Left lung (tissue), 4 donors: ENCODE measurements at regions not wholly inside any gene's neighbourhood (a gene's known extent, or its start where the extent isn't known, plus 50 kb on each side); places are given as distances from the start of the nearest gene placed in this dataset.
A peak's percentile ranks its signal among the peaks of the same experiment; 100 is the strongest.

ENCODE experiments used
- ATAC-seq: fragments of 200-7000 bp; cut with Tn5 transposase; one replicate; pipeline ENCODE4 v1.9.1; 2020; ENCODE audit warnings: moderate library complexity
- DNase-seq, 4 donors: peaks; one replicate each; pipeline ENCODE4 v3.0.0-alpha.2; 2013 to 2020
- H3K27ac ChIP-seq, 2 donors: fragments of 200-600 bp; sonication (generic) in 1 of 2; one replicate each; pipeline versions ENCODE4 v1.5.0 to v1.8.0; 2020 to 2021
- H3K27me3 ChIP-seq, 2 donors: fragments of 200-600 bp; sonication (generic) in 1 of 2; one replicate each; pipeline versions ENCODE4 v1.5.0 to v1.8.0; 2020 to 2021
- H3K36me3 ChIP-seq, 2 donors: fragments of 200-600 bp; sonication (generic) in 1 of 2; one replicate each; pipeline versions ENCODE4 v1.5.0 to v1.8.0; 2020 to 2021
- H3K4me1 ChIP-seq, 2 donors: fragments of 200-600 bp; one replicate each; pipeline ENCODE4 v1.8.0; 2021
- H3K4me3 ChIP-seq, 2 donors: fragments of 200-600 bp; sonication (generic) in 1 of 2; one replicate each; pipeline versions ENCODE4 v1.5.0 to v1.8.0; 2020 to 2021; ENCODE audit warnings: mild to moderate bottlenecking in 1 of 2
- H3K9me3 ChIP-seq, 2 donors: fragments of 200-600 bp; sonication (generic) in 1 of 2; one replicate each; pipeline versions ENCODE4 v1.5.0 to v1.8.0; 2020 to 2021
- CTCF ChIP-seq, 2 donors: fragments of 200-600 bp; sonication (generic) in 1 of 2; IDR thresholded peaks; one replicate each; pipeline versions ENCODE4 v1.5.0 to v1.8.0; 2021; ENCODE audit warnings: antibody characterized with exemption in 2 of 2
- intact Hi-C, 2 donors: fragments of 100-400 bp; cut with DNase I; formaldehyde crosslinking; loops; one replicate each; pipeline versions ENCODE4 v1.11.2 to v1.14.2; 2022
- donor health status: DM: no; HTN: yes; CAD: no.
- donor health status: DM: no; HTN: no; CAD: no.

- intact Hi-C loops = no loop called here
Measured at GRCh38 chr21:38747810-38748209, 57.9 kb upstream of the ETS2 start.

GRCh38 chr21:38751379-38752050 lies 54.2 kb upstream of the ETS2 start:
- Histone ChIP-seq H3K27me3 (no peaks in the 10 kb centered on the region), H3K4me3 (no peak overlapping the region), H3K36me3 (no peaks in the 10 kb centered on the region), H3K4me1 (peaks cover 8 to 55% of the 10 kb centered on the region in 2 donors), H3K9me3 (no peaks in the 10 kb centered on the region), H3K27ac (peak overlapping the region; percentile 26 to 80)
- no peak for TF ChIP-seq CTCF (IDR thresholded peaks at IDR 0.05)
- ATAC-seq = peak; percentile 69
- intact Hi-C loops = no loop called here
- DNase-seq = peak in 2 of 4 donors; percentile 68 to 82

More at GRCh38 chr21:38747810-38748209, 57.9 kb upstream of the ETS2 start:
- no peaks in the 10 kb centered on the region for H3K9me3 ChIP-seq
- no peak for TF ChIP-seq CTCF (IDR thresholded peaks at IDR 0.05)
- no peaks in the 10 kb centered on the region for H3K36me3 ChIP-seq
- peaks cover under 1 to 21% of the 10 kb centered on the region in 2 donors for H3K4me1 ChIP-seq
- DNase-seq (no peak), ATAC-seq (no peak)
- no peaks in the 10 kb centered on the region for H3K27me3 ChIP-seq
- H3K27ac ChIP-seq = no peak overlapping the region
- no peak overlapping the region for H3K4me3 ChIP-seq

GRCh38 chr21:38752051-38752505 lies 53.7 kb upstream of the ETS2 start:
- no peak for TF ChIP-seq CTCF (IDR thresholded peaks at IDR 0.05)
- H3K9me3 ChIP-seq = no peaks in the 10 kb centered on the region
- no peaks in the 10 kb centered on the region for H3K36me3 ChIP-seq
- H3K4me3 ChIP-seq = no peak overlapping the region
- peak overlapping the region in 1 of 2 donors; percentile 80 for H3K27ac ChIP-seq
- intact Hi-C loops = no loop called here
- no peaks in the 10 kb centered on the region for H3K27me3 ChIP-seq
- ATAC-seq (no peak), DNase-seq (no peak)
- peaks cover 8 to 55% of the 10 kb centered on the region in 2 donors for H3K4me1 ChIP-seq

- no peak for TF ChIP-seq CTCF (IDR thresholded peaks at IDR 0.05)
- H3K36me3 ChIP-seq = no peaks in the 10 kb centered on the region
- H3K4me1 ChIP-seq = peaks cover 8 to 55% of the 10 kb centered on the region in 2 donors
- no peaks in the 10 kb centered on the region for H3K9me3 ChIP-seq
- ATAC-seq = no peak
- H3K4me3 ChIP-seq = no peak overlapping the region
- no peaks in the 10 kb centered on the region for H3K27me3 ChIP-seq
- intact Hi-C loops = no loop called here
- DNase-seq = no peak
- no peak overlapping the region for H3K27ac ChIP-seq
Measured at GRCh38 chr21:38753114-38753513, 52.6 kb upstream of the ETS2 start.

GRCh38 chr21:38753557-38753971 lies 52.2 kb upstream of the ETS2 start:
- TF ChIP-seq CTCF (IDR thresholded peaks at IDR 0.05) = no peak
- Histone ChIP-seq H3K4me3 (no peak overlapping the region), H3K4me1 (peaks cover 10 to 59% of the 10 kb centered on the region in 2 donors), H3K27me3 (no peaks in the 10 kb centered on the region), H3K27ac (no peak overlapping the region), H3K36me3 (no peaks in the 10 kb centered on the region), H3K9me3 (no peaks in the 10 kb centered on the region)
- ATAC-seq (no peak), DNase-seq (peak in 2 of 4 donors; percentile 49 to 62)
- intact Hi-C loops = no loop called here
